Stimulated activated CD8-positive, alpha-beta memory T cell treated with anti-CD3 and anti-CD28 coated beads, Interleukin-7, amount 100 ng/mL, for 1 hour (primary cell): ENCODE measurements at regions not wholly inside any gene's neighbourhood (a gene's known extent, or its start where the extent isn't known, plus 50 kb on each side); places are given as distances from the start of the nearest gene placed in this dataset.

Source experiments
- DNase-seq, 2 donors: peaks; one replicate each; pipeline ENCODE4 v3.0.0-alpha.2; 2020; ENCODE audit warnings: low read depth in 2 of 2

GRCh38 chr7:3233301-3233700 is 67.8 kb upstream of the SDK1 start:
- DNase-seq = no peak

GRCh38 chr7:3234051-3234450 is 67.0 kb upstream of the SDK1 start:
- DNase-seq = no peak

GRCh38 chr7:3234851-3235250 is 66.2 kb upstream of the SDK1 start:
- DNase-seq = no peak

- no peak for DNase-seq
Observed at GRCh38 chr7:3235322-3235721, 65.7 kb upstream of the SDK1 start.

GRCh38 chr7:3236268-3236667 is 64.8 kb upstream of the SDK1 start:
- no peak for DNase-seq

- DNase-seq = no peak
Observed at GRCh38 chr7:3238525-3239210, 62.4 kb upstream of the SDK1 start.

GRCh38 chr7:3239291-3239691 is 61.8 kb upstream of the SDK1 start:
- DNase-seq = no peak

- no peak for DNase-seq
Observed at GRCh38 chr7:3240826-3241430, 60.1 kb upstream of the SDK1 start.

- no peak for DNase-seq
Observed at GRCh38 chr7:3241686-3242258, 59.3 kb upstream of the SDK1 start.

GRCh38 chr7:3242398-3242972 is 58.6 kb upstream of the SDK1 start:
- no peak for DNase-seq

GRCh38 chr7:3243256-3243655 is 57.8 kb upstream of the SDK1 start:
- no peak for DNase-seq

GRCh38 chr7:3243680-3244079 is 57.4 kb upstream of the SDK1 start:
- no peak for DNase-seq

GRCh38 chr7:3244241-3244814 is 56.7 kb upstream of the SDK1 start:
- DNase-seq = no peak

- no peak for DNase-seq
Observed at GRCh38 chr7:3245077-3245476, 56.0 kb upstream of the SDK1 start.

GRCh38 chr7:3245721-3246120 is 55.3 kb upstream of the SDK1 start:
- DNase-seq = no peak

- DNase-seq = no peak
Observed at GRCh38 chr7:3246127-3246526, 54.9 kb upstream of the SDK1 start.

GRCh38 chr7:3246651-3247050 is 54.4 kb upstream of the SDK1 start:
- DNase-seq = no peak

GRCh38 chr7:3250725-3251124 is 50.3 kb upstream of the SDK1 start:
- no peak for DNase-seq
